Activated T-cell treated with anti-CD3 and anti-CD28 coated beads, Interleukin-2, amount 50 U/mL, for 72 hours (primary cell): ENCODE measurements at regions not wholly inside any gene's neighbourhood (a gene's known extent, or its start where the extent isn't known, plus 50 kb on each side); places are given as distances from the start of the nearest gene placed in this dataset.

Experiments
- ATAC-seq, 2 donors: fragments of 150-1000 bp; cut with Tn5 transposase; replicated peaks in 1 of 2; 2 replicates each; pipeline ENCODE4 v1.10.0; 2021; ENCODE audit warnings: moderate library complexity in 2 of 2, mild to moderate bottlenecking in 1 of 2
- DNase-seq, 2 donors: peaks; one replicate each; pipeline ENCODE4 v3.0.0; 2021 to 2022; ENCODE audit warnings: mixed read lengths in 1 of 2
- H3K27ac Mint-ChIP-seq: one replicate; pipeline ENCODE4 v1.8.0; 2022; ENCODE audit warnings: mild to moderate bottlenecking, moderate library complexity, mixed read lengths
- H3K27me3 Mint-ChIP-seq: one replicate; pipeline ENCODE4 v1.8.0; 2022; ENCODE audit warnings: low read depth, mixed read lengths
- H3K36me3 Mint-ChIP-seq, 2 donors: one replicate each; pipeline ENCODE4 v1.8.0; 2022; ENCODE audit warnings: mixed read lengths in 2 of 2, mild to moderate bottlenecking in 1 of 2; ENCODE audit not compliant: insufficient read depth in 2 of 2
- H3K4me1 Mint-ChIP-seq: one replicate; pipeline ENCODE4 v1.8.0; 2022; ENCODE audit warnings: low read depth, mixed read lengths
- H3K4me3 Mint-ChIP-seq, 2 donors: one replicate each; pipeline ENCODE4 v1.8.0; 2022; ENCODE audit warnings: mild to moderate bottlenecking in 2 of 2, mixed read lengths in 2 of 2, moderate library complexity in 2 of 2
- H3K9me3 Mint-ChIP-seq, 2 donors: one replicate each; pipeline ENCODE4 v1.8.0; 2022; ENCODE audit warnings: mixed read lengths in 2 of 2

DNA sequence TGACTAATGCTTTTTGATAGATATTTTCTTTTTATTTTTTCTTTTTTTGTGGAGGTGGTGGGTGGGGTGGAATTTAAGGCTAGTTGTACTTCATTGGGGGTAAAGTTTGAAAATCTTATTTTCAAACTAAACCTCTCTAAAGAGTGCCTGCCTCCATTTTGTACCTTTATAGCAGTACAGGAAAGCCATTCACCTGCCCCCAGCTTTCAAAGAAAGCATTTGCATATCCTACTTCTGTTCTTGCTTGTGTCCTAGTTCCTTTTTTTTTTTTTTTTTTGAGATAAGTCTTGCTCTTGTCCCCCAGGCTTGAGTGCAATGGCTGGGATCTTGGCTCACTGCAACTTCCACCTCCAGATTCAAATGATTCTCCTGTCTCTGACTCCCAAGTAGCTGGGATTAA is 766.2 kb upstream of the LRRC4C start:
- H3K27me3 Mint-ChIP-seq: no peaks in the 10 kb centered on the region
- peaks cover 0 to 2% of the 10 kb centered on the region in 2 donors for H3K36me3 Mint-ChIP-seq
- peaks cover 7 to 8% of the 10 kb centered on the region in 2 donors for H3K9me3 Mint-ChIP-seq
- H3K4me1 Mint-ChIP-seq: no peaks in the 10 kb centered on the region
- H3K27ac Mint-ChIP-seq: no peak overlapping the region
- no peak overlapping the region for H3K4me3 Mint-ChIP-seq
- ATAC-seq: no peak
- no peak for DNase-seq

DNA sequence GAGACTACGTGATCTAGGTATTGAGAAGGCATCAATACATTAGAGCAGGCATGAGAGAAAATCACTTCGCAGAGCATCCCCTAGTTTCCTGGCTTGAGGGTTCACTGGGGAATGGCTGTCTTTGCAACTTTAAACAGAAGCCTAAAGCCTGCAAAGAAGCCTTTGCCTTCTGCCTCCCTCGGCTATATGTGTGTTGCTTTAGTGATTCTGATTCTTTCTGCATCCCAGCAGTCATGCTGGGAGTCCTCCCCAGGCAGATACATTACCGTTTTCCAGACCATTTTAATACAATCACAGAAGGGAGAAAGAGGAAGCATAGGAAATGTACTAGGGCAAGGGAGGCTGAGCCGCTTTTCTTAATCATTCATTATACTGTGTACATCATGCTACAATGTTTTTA is 773.2 kb upstream of the LRRC4C start:
- peaks cover 4 to 9% of the 10 kb centered on the region in 2 donors for H3K9me3 Mint-ChIP-seq

DNA sequence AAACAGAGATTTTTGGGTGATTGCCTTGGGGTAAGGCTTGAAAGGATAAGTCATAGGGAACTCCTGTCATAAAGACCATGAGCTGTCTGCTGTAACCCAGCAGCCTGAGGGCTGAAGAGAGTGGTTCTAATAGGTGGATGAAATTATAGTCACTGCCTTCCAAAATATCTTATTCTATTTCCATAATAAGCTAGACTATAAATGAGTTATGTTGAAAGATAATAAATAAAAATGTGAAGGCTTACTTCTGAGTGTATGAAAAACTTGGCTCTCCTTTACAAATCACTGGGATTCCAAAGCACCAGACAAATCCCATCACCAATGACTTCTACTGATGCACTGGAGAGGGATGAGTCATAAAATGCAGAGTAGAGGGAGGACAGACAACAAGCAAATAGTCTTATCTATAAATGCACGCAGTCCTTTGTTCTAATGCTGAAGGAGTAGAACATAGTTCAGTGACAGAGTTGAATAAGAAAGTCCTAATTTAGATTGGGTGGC is 775.0 kb upstream of the LRRC4C start:
- Mint-ChIP-seq H3K4me3 (no peak overlapping the region), H3K27me3 (no peaks in the 10 kb centered on the region), H3K9me3 (peaks cover 6 to 9% of the 10 kb centered on the region in 2 donors), H3K27ac (no peak overlapping the region), H3K4me1 (no peaks in the 10 kb centered on the region), H3K36me3 (peaks cover 1 to 2% of the 10 kb centered on the region in 2 donors)
- ATAC-seq: no peak
- no peak for DNase-seq

More for the DNA sequence above, 773.2 kb upstream of the LRRC4C start:
- H3K4me1 Mint-ChIP-seq: no peaks in the 10 kb centered on the region
- no peaks in the 10 kb centered on the region for H3K27me3 Mint-ChIP-seq
- H3K36me3 Mint-ChIP-seq: peaks cover 1 to 2% of the 10 kb centered on the region in 2 donors
- ATAC-seq: no peak
- no peak overlapping the region for H3K27ac Mint-ChIP-seq
- H3K4me3 Mint-ChIP-seq: no peak overlapping the region
- no peak for DNase-seq

DNA sequence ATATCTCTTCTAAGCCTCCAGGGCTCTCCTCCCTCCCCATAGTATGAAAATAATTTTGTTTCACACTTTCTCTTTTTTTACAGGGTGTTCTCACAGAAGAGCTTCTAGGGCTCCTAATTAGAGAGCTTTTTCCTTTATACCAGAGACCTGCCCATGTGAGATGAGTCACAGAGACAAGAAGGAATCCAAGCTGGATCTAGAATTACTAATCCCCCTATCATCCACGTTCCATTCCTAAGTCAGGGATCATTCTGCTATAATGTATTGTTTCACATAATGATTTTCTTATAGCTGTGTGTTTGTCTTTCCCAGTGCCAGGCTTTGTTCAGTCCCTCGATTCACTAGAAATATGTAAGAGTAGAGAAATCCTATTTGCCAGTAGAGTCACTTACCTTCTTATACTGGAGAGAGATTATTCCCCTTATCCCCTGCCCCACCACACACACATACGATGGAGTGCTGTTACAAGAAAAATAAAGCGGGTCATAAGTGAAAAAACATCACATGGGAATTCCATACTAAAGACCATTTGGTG is 778.3 kb upstream of the LRRC4C start:
- DNase-seq (no peak), ATAC-seq (no peak)
- Mint-ChIP-seq H3K36me3 (peaks cover under 1 to 6% of the 10 kb centered on the region in 2 donors), H3K4me3 (no peak overlapping the region), H3K4me1 (no peaks in the 10 kb centered on the region), H3K9me3 (peaks cover 8 to 9% of the 10 kb centered on the region in 2 donors), H3K27me3 (no peaks in the 10 kb centered on the region), H3K27ac (no peak overlapping the region)

DNA sequence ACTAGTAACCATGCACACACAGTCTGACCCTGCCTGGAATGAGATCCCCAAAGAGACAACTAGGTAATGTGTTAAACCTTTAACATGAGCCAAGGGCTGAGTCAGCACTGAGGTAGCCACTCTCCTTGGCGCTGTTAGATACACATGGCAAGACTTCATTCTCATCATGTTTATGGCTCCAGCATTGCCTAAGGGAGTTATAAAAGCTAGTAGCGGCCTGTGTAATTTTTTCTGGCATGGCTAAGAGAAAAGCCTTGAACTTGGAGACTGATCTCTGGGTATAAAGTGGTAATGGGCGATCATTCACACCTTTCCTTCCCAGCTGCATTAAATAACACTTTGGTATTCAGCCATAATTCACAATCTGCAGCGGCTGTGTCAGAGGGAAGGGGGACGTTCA is 779.7 kb upstream of the LRRC4C start:
- H3K4me1 Mint-ChIP-seq: no peaks in the 10 kb centered on the region
- peaks cover 8 to 9% of the 10 kb centered on the region in 2 donors for H3K9me3 Mint-ChIP-seq
- H3K4me3 Mint-ChIP-seq: no peak overlapping the region
- peaks cover 0 to 6% of the 10 kb centered on the region in 2 donors for H3K36me3 Mint-ChIP-seq
- no peak for DNase-seq
- H3K27me3 Mint-ChIP-seq: no peaks in the 10 kb centered on the region
- no peak for ATAC-seq
- no peak overlapping the region for H3K27ac Mint-ChIP-seq

DNA sequence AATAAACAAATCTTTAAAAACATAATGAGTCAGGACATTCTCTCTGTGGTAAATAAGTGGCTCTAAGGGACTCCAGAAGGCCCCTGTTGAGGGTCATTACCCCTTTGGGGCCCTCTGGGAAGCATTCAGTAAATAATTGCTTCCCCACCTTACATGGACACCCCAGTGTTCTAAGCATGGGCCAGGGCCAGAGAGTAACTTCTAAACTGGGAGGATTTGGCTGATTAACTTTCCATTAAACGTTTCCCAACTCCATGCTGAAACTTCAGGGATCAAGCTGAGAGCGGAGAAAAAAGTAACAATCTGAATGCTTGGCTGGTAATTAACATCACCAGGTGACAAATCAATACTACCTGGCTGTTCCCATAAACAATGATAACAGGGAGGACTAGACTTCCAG is 783.9 kb upstream of the LRRC4C start:
- H3K27ac Mint-ChIP-seq: no peak overlapping the region
- H3K4me3 Mint-ChIP-seq: no peak overlapping the region
- H3K9me3 Mint-ChIP-seq: peaks cover 6 to 8% of the 10 kb centered on the region in 2 donors
- DNase-seq (no peak), ATAC-seq (no peak)
- no peaks in the 10 kb centered on the region for H3K27me3 Mint-ChIP-seq
- peaks cover 0 to 6% of the 10 kb centered on the region in 2 donors for H3K36me3 Mint-ChIP-seq
- no peaks in the 10 kb centered on the region for H3K4me1 Mint-ChIP-seq

DNA sequence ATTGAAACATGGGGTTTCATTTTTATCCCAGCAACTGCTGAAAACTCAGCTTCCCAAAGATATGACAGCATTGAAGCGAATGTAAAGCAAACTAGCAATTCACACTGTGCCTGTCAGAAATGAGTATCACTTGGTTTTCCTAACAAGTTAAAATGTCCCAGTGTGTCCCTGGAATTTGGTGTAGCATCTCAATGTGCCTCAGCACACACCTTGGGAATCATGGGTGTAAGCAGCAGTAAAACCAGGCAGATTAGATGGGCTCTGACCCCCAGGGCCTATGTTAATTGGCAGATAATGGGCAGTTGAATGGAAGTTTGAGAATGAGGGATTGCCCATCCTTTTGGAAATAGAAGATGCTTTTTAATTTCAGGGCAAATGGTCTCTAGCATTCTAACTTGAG is 784.9 kb upstream of the LRRC4C start:
- H3K36me3 Mint-ChIP-seq: peaks cover 0 to 6% of the 10 kb centered on the region in 2 donors
- H3K4me3 Mint-ChIP-seq: no peak overlapping the region
- H3K4me1 Mint-ChIP-seq: no peaks in the 10 kb centered on the region
- no peak for ATAC-seq
- H3K27me3 Mint-ChIP-seq: no peaks in the 10 kb centered on the region
- no peak for DNase-seq
- no peak overlapping the region for H3K27ac Mint-ChIP-seq
- peaks cover 6% of the 10 kb centered on the region in 2 donors for H3K9me3 Mint-ChIP-seq

DNA sequence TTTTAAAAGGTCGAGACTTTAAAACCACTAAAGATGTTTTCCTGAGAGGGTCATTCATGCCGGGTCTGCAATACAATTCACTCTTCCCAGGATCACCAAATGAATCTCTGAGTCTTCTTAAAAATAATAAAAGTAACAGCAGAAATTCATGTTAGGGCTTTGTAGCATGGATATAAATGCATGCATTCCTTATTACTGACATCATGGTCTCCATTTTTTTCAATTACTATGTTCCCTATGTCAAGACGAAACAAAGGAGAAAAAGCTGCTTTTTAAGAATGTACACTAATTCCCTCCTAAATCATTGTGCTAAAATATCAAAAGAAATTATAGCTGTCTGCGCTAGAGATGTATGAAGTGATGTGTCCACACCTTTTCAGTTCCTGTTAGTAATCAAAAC is 789.9 kb upstream of the LRRC4C start:
- Mint-ChIP-seq H3K36me3 (peaks cover 0 to 2% of the 10 kb centered on the region in 2 donors), H3K27ac (no peak overlapping the region), H3K4me1 (no peaks in the 10 kb centered on the region), H3K27me3 (no peaks in the 10 kb centered on the region), H3K4me3 (no peak overlapping the region), H3K9me3 (peaks cover 7% of the 10 kb centered on the region in 2 donors)
- DNase-seq: no peak
- no peak for ATAC-seq

DNA sequence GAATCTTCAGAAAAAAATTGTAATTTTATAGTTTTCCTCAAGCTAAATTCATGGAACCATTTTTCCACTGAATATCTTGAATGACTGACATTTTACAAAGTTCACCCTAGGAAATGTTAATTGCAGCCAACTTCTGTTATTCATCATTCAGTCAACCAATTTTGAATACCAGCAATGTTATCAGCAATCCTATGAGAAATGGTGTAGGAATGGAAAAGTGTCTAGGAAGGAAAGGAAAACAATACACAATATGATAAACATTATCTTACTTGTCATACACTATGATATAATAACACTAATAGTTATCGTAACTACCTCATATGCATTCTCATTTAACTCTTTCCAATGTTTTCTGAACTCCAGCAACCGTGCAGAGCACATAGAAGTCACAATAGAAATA is 790.5 kb upstream of the LRRC4C start:
- H3K4me3 Mint-ChIP-seq: no peak overlapping the region
- no peak overlapping the region for H3K27ac Mint-ChIP-seq
- H3K9me3 Mint-ChIP-seq: peaks cover 7% of the 10 kb centered on the region in 2 donors
- ATAC-seq: no peak
- no peak for DNase-seq
- H3K27me3 Mint-ChIP-seq: no peaks in the 10 kb centered on the region
- H3K4me1 Mint-ChIP-seq: no peaks in the 10 kb centered on the region
- H3K36me3 Mint-ChIP-seq: peaks cover 0 to 2% of the 10 kb centered on the region in 2 donors

DNA sequence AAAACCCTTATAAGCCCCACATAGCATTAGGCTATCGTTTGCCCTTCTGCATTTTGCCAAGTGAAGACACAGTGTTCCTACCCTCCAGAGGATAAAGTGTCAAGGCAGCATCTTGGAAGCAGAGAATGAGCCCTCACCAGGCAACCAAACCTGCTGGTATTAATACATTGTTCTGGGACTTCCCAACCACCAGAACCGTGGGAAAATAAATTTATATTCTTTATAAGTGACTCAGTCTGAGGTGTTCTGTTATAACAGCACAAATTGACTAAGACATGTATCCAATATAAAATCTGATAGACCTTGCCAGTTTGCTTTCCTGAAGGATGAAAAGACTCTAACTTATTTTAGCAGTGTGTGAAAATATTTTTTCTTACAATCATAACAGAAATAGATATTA is 792.5 kb upstream of the LRRC4C start:
- peaks cover 10% of the 10 kb centered on the region in 2 donors for H3K9me3 Mint-ChIP-seq
- H3K4me3 Mint-ChIP-seq: no peak overlapping the region
- no peaks in the 10 kb centered on the region for H3K4me1 Mint-ChIP-seq
- H3K36me3 Mint-ChIP-seq: peaks cover 0 to 2% of the 10 kb centered on the region in 2 donors
- ATAC-seq (no peak), DNase-seq (no peak)
- H3K27ac Mint-ChIP-seq: no peak overlapping the region
- no peaks in the 10 kb centered on the region for H3K27me3 Mint-ChIP-seq

DNA sequence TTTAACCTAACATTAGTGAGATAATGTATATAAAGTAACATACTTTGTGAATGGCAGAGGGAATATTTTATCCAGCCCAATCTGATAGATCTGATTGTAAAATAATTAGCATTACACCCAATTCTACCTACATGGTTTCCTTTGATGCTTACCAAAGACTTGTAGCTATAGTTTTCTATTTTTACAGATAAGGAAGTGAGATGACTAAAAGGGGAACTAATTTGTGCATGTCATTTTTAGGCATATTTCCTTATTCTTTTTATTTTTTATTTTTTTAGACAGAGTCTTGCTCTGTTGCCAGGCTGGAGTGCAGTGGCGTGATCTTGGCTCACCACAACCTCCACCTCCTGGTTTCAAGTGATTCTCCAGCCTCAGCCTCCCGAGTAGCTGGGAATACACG is 793.7 kb upstream of the LRRC4C start:
- Mint-ChIP-seq H3K4me1 (no peaks in the 10 kb centered on the region), H3K27ac (no peak overlapping the region), H3K36me3 (no peaks in the 10 kb centered on the region), H3K27me3 (no peaks in the 10 kb centered on the region), H3K9me3 (peaks cover 6 to 7% of the 10 kb centered on the region in 2 donors), H3K4me3 (no peak overlapping the region)
- ATAC-seq (no peak), DNase-seq (no peak)

DNA sequence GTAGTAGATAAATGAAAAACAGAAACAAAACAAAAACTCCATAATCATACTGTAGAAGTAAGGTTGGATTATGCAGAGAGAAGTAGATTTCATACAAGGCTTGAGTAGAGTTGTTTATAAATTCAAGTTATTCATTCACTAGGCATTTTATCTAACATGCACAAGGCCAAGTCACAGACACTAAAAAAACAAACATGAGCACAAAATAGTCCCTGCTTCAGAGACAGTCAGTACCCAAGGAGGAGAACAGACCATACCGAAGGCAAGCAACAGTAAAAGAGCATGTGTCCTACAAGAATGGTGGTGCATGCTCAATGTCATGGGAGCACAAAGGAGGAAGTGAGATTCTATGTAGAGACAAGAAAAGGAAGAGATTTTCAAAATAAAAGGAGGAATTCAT is 796.5 kb upstream of the LRRC4C start:
- H3K27ac Mint-ChIP-seq: no peak overlapping the region
- no peaks in the 10 kb centered on the region for H3K27me3 Mint-ChIP-seq
- H3K9me3 Mint-ChIP-seq: peaks cover 6 to 8% of the 10 kb centered on the region in 2 donors
- H3K36me3 Mint-ChIP-seq: no peaks in the 10 kb centered on the region
- H3K4me3 Mint-ChIP-seq: no peak overlapping the region
- ATAC-seq: no peak
- H3K4me1 Mint-ChIP-seq: no peaks in the 10 kb centered on the region
- DNase-seq: no peak

DNA sequence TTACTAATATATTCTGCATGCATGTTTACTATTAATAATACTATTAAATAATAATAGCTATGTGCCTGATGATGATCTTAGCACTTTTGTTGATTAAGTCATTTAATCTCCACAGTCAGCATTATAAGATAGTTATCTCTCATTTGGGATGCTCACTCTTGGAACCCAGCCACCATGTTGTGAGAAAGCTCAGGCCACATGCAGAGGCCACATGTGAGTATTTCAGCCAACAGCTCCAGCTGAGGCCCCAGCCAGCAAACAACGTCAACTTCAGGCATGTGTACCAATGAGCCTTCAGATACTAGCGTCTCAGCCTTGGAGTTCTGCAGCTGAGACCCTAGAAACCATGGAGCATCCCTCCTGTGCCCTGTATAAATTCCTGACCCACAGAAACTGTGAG is 798.1 kb upstream of the LRRC4C start:
- H3K4me1 Mint-ChIP-seq: no peaks in the 10 kb centered on the region
- DNase-seq (no peak), ATAC-seq (no peak)
- no peaks in the 10 kb centered on the region for H3K27me3 Mint-ChIP-seq
- no peak overlapping the region for H3K27ac Mint-ChIP-seq
- no peaks in the 10 kb centered on the region for H3K36me3 Mint-ChIP-seq
- no peak overlapping the region for H3K4me3 Mint-ChIP-seq
- peaks cover 6 to 10% of the 10 kb centered on the region in 2 donors for H3K9me3 Mint-ChIP-seq

DNA sequence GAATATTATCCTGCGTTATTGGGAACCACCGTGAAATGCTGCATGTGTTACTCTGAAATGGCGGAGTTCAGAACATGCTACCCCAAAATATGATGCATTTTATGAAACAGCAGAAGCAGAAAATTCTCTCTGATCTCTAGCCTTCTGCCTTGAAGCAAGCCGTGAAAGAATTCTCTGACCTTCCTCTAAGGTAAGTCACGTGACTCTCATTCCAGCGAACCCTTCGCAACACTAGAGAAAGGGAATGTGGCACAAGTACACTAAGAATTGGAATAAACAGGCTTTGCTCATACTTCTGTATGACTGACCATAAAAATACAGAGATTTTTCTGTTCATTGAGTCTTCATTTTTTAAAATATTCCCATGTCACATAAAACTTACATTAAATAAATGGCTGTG is 805.6 kb upstream of the LRRC4C start:
- DNase-seq: no peak
- Mint-ChIP-seq H3K4me1 (no peaks in the 10 kb centered on the region), H3K27ac (no peak overlapping the region), H3K9me3 (peaks cover 2 to 3% of the 10 kb centered on the region in 2 donors), H3K36me3 (no peaks in the 10 kb centered on the region), H3K27me3 (no peaks in the 10 kb centered on the region), H3K4me3 (no peak overlapping the region)
- no peak for ATAC-seq
